Globus pallidus (tissue), 1 donor: ENCODE measurements at regions not wholly inside any gene's neighbourhood (a gene's known extent, or its start where the extent isn't known, plus 50 kb on each side); places are given as distances from the start of the nearest gene placed in this dataset.

ENCODE experiments used
- DNase-seq: peaks from one replicate; pipeline ENCODE4 v3.0.0-alpha.2; 2015; ENCODE audit warnings: low spot score

DNA sequence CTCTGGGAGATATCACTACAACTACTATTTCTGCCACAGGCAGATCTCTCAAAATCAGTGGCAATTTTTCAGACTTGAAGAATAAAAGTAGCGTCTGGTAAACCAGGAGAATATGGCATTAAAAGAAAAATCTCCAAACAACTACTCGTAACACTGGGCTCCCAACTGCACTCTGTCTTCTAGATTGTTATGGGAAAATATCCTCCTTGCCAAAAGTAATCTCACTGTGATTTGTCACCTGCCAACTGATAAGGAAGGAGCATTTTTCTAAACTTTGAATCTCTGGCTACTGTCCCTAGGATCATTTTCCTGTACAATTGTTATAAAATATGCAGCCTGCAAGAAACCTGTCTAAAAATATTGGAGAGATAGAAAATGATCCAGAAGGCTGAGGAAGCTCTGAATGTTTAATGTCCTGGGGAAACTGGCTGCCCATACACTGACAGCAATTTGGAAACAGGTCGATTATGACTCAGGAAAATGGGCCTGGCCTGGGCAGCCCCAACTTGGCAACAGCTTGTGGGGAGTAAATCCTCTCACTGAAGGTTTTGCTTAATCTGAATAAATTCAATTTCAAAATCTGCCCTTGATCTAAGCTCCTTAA lies 90.5 kb upstream of the DBX1 start:
- DNase-seq: no peak

DNA sequence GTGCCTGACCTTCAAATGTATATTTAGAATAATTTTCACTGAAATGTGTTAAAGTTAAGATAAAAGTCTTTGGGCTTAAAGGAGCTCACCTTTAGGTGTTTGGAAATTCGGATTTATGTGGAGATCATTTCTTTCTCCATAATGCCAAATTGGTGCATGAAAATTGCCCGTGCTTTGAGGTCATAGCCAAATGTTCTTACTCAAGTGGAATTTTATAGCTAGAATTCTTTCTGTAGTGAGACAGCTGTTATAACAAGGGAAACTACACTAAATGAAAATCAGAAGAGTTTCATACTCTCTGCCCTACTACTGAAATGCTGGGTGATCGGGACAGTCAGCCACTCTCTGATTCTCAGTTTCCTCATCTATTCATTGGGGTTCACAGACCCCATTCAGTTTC lies 89.5 kb upstream of the DBX1 start:
- no peak for DNase-seq

DNA sequence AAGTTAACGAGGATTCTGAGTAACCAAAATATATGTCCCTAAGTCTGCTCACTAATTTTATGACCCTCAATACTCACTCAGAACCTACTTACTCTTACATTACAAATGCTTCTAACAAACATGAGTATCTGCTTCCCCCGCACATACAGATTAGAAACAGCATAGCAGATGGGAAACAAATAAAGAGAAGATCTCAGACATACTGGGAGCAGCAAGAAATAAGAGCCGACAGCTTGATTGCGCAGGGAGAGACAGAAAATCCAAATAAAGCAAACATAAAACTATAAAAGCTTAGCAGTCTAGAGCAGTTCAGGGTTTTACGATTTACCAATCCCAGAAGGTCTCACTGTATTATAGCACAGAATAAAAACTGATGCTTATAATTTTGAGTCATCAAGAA lies 89.1 kb upstream of the DBX1 start:
- no peak for DNase-seq

DNA sequence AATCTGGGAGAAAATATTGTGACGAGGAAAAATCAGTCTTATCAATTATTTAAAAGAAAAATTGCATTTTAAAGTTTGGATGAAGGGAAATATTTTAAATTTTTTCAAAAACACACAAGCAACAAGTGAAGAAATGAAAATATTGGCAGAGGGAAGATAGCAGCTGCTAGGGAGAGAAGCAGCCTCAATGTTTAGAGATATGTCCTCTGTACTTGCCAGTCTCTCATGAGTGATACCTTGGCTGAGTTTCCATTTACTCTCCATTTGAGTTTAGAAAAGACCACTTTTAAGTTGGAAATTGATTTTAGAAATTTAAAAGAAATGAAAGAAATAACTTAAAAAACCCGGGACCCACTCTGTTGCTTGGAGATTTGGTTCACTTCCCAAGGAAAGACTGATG lies 88.6 kb upstream of the DBX1 start:
- no peak for DNase-seq

DNA sequence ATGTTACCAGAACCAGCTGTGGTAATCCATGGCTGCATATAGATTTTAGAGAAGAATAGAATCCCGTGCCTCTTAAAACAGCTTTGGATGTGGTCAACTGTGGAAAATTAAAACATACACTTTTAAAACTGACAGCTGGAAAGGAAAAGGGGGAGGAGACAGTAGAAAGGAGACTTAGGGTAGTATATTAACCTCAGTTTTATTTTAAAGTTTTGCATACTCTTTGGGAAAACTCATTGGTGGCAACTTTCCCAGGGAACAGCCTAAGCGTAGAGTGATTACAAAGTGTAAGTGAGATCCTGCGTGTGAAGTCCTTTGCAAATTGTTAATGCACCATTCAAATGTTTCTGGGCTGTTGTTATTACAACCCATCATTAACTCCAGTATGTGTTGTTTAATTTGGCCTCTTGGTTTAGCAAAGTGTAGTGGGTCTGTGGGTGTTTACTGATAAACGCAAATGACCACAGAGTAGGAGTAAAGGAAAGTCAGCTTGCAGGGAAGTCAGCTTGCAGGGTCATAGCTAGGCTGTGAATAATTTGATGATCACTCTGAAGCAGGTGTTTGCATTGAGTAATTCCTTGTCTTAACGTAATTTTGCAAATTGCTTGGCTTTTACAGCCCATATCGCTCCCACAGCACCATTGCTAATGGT lies 88.0 kb upstream of the DBX1 start:
- no peak for DNase-seq

DNA sequence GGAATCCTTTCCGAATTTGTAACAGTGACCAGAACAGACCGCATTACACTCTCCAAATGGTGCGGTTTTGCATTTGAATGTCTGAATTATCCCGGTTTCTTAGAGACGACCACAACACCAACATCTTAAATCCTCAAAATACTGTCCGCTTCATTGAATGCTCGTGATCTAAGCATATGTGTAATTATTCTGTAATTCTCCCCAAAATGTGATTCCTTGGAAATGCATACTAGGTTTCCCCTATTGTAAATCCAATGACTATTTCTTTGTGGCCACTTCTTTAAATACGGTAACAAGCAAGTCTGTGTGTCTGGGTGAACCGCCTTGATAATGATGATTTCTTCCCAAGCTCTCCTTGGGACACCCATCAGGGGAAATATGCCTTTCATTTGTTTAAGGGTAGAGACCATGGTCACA lies 87.3 kb upstream of the DBX1 start:
- no peak for DNase-seq

DNA sequence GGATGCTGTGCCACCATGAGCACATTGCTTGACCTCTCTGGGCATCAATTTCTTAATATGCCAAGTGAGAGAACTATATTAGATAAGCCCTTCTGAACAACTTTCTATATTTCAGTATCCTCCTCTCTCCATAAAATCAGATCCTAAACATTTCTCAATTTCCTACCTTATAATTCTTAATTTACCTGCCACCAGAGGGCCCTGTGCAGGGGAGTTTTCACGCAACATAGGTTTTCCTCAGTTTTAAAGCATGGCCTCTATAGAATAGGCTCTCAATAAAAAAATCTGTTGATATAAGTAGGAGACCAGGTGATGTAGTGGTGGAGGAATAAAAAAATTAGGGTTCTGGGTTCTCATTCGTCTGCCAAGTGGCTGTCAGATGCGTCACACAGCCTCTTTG lies 83.7 kb upstream of the DBX1 start:
- no peak for DNase-seq

DNA sequence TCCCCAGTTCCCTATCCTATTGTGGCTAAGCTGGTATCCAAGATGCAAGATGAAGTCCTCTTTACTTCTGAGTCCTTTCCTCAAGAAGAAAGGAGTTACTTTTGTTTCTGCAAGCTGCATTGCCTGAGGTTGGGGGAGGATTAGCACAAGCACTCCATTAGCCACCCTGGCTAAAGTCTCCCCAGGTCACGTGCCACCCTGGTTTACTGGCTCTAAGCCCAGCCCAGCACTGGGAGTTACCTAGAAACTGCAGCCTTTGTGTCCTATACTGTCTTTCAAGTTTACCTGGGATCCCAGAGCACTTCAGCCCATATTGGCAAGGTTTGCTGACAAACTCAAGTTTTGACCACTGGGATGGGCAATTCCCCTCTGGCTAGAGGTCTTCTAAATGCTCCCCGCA lies 78.4 kb upstream of the DBX1 start:
- DNase-seq: no peak

DNA sequence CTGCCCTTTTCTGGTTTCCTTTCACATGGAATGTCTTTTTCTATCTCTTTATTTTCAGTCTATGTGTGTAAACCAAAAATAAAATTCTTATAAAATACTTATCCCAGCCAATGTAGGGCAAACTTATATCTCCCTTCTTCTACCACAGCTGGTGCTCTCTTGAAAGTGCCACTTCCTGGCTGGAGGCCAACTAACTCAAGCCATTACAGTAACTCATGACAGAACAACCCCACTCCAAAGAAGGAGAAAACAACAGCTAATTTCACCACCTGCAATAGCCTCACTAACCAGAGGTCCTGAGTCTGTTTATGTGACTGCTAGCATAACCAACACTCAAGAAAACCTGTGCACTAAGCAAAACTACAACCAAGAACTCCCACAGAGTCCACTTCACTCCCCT lies 74.9 kb upstream of the DBX1 start:
- DNase-seq: no peak

DNA sequence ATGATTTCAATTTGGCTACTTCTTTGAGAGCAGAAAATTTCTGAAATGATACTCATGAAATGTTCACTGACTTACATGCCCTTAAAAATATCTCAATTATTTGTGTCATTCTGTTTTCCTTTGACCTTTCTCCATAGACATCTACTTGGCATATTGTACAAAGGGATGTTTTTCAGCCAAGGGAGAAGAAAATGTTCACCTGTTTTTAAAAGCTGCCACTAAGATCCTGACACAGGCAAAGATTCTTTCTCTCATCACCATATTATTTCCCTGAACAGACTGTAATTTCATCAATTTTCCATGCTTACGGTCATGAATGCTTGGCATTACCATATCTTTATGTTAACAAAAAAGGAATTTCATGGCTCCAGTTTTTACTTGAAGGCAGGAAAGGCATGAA lies 67.4 kb upstream of the DBX1 start:
- no peak for DNase-seq

DNA sequence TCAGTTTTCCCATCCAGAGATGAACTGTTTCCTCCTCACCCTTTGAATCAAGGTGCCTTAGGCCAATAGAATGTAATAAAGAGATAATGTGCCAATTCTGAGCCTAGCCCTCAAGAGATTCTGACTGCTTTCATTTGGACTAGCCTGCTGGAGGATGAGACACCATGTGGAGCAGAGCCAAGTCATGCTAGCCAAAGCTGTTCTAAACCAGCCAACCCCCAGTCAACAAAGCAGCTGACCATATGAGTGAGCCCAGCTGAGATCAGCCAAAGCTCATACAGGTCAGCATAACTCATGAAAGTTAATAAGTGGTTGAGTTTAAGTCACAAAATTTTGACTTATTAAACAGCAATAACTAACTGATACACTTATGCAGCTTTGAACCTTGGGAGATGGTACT lies 66.7 kb upstream of the DBX1 start:
- DNase-seq: no peak

DNA sequence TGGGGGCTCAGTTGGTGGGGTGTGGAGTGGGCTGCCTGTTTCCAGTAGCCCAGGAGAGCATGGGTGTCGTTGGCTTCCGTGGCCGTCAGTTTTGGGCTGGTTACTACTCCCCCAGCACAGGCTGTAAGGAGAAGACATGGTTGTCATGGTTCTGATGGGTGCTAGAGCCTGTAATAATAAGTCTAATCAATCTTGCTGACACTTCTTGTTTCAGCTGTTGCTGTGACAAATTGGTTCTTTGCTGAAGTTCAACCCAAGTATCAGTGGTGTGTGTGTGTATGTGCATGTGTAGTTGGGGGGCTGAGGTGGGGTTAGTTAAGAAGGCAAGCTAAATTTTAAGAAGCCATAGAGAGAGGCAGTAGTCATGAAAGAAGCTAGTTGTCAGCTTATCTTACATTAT lies 61.3 kb upstream of the DBX1 start:
- no peak for DNase-seq

DNA sequence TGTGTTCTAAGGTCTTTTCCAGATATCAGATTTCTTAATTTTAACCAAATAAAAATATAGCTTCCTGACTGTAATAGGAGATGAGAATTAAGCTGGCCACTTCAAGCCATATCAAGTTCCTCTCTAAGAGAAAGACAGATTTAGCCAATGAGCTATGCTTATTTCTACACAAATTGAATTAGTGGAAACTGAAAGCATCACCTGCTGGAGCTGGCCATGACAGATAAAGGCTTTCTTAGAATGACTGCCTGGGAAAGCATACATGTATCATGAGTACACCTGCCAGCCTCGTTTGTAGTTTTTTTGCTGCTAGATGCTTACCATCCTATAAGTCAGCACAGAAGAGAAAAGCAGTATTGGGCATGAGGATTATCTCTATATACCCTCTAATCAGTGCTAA lies 53.5 kb upstream of the DBX1 start:
- DNase-seq: no peak

DNA sequence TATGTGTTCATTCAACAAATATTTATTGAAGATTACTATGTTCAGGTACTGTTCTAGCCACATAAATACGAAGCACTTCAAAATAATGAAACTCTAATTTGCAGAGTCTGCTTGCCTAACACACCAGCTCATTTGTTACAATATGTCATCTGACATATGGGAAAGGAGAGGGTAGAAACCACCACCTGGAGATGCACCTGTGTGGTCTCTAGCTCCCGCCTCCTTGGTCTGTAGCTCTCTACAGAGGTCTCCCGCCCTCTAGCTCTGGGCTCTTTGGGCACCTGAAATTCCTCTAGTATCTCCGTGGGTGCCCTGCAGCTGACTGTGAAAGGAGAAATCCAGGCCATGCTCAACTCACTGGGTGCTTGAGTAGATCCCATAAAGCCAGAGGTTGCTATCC lies 51.4 kb upstream of the DBX1 start:
- no peak for DNase-seq
